ENCODE measurements at regions not wholly inside any gene's neighbourhood (a gene's known extent, or its start where the extent isn't known, plus 50 kb on each side); places are given as distances from the start of the nearest gene placed in this dataset.

DNA sequence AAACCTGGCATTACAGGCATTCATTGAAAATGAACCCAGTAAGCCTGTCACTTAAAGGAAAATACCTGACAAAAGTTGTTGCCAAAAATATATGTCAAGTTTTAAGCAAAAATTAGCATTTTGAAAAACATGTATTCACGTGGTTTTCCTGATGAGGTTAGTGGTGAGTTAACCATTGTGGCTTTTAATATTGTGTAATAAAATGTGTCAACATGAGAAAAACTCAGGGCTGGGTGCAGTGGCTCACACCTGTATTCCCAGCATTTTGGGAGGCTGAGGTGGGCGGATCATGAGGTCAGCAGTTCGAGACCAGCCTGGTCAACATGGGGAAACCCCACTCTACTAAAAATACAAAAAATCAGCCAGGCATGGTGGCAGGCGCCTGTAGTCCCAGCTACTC lies 731.4 kb downstream of the KCNT2 start (continued):
- no peak for TF ChIP-seq ETV6 (conservative IDR thresholded peaks at IDR 0.05 in 1 of 2, IDR thresholded peaks at IDR 0.05 in 1 of 2; ENCODE audit: borderline replicate concordance in 1 of 2, low read depth in 1 of 2)
- TF ChIP-seq NR2C2 (IDR thresholded peaks at IDR 0.05; ENCODE audit: borderline replicate concordance, control insufficient read depth, insufficient read length, low read depth): no peak
- TF ChIP-seq, protein P1, sequence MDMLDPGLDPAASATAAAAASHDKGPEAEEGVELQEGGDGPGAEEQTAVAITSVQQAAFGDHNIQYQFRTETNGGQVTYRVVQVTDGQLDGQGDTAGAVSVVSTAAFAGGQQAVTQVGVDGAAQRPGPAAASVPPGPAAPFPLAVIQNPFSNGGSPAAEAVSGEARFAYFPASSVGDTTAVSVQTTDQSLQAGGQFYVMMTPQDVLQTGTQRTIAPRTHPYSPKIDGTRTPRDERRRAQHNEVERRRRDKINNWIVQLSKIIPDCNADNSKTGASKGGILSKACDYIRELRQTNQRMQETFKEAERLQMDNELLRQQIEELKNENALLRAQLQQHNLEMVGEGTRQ (IDR thresholded peaks at IDR 0.05; ENCODE audit: borderline replicate concordance, low read depth, low read length): no peak
- TF ChIP-seq POLR2AphosphoS2 (IDR thresholded peaks at IDR 0.05; ENCODE audit: low read depth, low read length): no peak
- TF ChIP-seq HDAC6 (IDR thresholded peaks at IDR 0.05; ENCODE audit: unreplicated experiment): no peak
- no peak for TF ChIP-seq JUND (IDR thresholded peaks at IDR 0.05; ENCODE audit: low read depth, low read length)
- TF ChIP-seq SMC3 (IDR thresholded peaks at IDR 0.05; ENCODE audit: borderline replicate concordance, low read length): no peak
- TF ChIP-seq LARP7 (IDR thresholded peaks at IDR 0.05): no peak

DNA sequence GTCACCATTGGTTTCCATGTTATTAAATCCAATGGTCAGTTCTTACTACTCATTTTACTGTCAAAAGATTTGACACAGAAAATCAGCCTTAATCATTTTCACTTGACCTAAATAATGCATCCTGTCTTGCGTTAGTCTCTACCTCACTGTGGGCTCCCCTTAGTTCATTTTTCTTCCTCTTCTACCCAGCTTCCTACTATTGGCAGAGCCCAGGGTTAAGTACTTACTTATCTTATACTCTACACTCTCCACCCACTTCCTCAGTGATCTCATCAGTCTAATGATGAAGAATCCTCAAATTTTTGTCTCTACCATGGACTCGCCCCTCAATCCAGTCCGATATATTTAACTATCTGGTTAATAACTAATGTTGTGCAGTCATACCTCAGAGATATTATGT lies 735.9 kb downstream of the KCNT2 start:
- POLR2A ChIA-PET: no interaction called here
- in situ Hi-C loops (cut with MboI): no loop called here
- SMC1A ChIA-PET (ENCODE audit: uncharacterized antibody, unreplicated experiment): no interaction called here
- no peak for TF ChIP-seq SREBF1 (IDR thresholded peaks at IDR 0.05; ENCODE audit: low read length)
- TF ChIP-seq POLR2AphosphoS2 (IDR thresholded peaks at IDR 0.05; ENCODE audit: low read depth, low read length): no peak
- TF ChIP-seq NFXL1 (IDR thresholded peaks at IDR 0.05; ENCODE audit: borderline replicate concordance): no peak
- TF ChIP-seq PML (IDR thresholded peaks at IDR 0.05; ENCODE audit: low read length): no peak
- TF ChIP-seq SP1 (IDR thresholded peaks at IDR 0.05; ENCODE audit: low read depth, low read length): no peak
- TF ChIP-seq, protein P2, sequence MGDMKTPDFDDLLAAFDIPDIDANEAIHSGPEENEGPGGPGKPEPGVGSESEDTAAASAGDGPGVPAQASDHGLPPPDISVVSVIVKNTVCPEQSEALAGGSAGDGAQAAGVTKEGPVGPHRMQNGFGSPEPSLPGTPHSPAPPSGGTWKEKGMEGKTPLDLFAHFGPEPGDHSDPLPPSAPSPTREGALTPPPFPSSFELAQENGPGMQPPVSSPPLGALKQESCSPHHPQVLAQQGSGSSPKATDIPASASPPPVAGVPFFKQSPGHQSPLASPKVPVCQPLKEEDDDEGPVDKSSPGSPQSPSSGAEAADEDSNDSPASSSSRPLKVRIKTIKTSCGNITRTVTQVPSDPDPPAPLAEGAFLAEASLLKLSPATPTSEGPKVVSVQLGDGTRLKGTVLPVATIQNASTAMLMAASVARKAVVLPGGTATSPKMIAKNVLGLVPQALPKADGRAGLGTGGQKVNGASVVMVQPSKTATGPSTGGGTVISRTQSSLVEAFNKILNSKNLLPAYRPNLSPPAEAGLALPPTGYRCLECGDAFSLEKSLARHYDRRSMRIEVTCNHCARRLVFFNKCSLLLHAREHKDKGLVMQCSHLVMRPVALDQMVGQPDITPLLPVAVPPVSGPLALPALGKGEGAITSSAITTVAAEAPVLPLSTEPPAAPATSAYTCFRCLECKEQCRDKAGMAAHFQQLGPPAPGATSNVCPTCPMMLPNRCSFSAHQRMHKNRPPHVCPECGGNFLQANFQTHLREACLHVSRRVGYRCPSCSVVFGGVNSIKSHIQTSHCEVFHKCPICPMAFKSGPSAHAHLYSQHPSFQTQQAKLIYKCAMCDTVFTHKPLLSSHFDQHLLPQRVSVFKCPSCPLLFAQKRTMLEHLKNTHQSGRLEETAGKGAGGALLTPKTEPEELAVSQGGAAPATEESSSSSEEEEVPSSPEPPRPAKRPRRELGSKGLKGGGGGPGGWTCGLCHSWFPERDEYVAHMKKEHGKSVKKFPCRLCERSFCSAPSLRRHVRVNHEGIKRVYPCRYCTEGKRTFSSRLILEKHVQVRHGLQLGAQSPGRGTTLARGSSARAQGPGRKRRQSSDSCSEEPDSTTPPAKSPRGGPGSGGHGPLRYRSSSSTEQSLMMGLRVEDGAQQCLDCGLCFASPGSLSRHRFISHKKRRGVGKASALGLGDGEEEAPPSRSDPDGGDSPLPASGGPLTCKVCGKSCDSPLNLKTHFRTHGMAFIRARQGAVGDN (IDR thresholded peaks at IDR 0.05): no peak
- no peak for TF ChIP-seq MTA3 (IDR thresholded peaks at IDR 0.05; ENCODE audit: borderline replicate concordance, low read length)
- TF ChIP-seq, protein P3, sequence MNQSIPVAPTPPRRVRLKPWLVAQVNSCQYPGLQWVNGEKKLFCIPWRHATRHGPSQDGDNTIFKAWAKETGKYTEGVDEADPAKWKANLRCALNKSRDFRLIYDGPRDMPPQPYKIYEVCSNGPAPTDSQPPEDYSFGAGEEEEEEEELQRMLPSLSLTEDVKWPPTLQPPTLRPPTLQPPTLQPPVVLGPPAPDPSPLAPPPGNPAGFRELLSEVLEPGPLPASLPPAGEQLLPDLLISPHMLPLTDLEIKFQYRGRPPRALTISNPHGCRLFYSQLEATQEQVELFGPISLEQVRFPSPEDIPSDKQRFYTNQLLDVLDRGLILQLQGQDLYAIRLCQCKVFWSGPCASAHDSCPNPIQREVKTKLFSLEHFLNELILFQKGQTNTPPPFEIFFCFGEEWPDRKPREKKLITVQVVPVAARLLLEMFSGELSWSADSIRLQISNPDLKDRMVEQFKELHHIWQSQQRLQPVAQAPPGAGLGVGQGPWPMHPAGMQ (IDR thresholded peaks at IDR 0.05; ENCODE audit: borderline replicate concordance): no peak
- no peak for TF ChIP-seq NRF1 (conservative IDR thresholded peaks at IDR 0.05; ENCODE audit: low read depth, low read length)
- TF ChIP-seq IKZF1 (conservative IDR thresholded peaks at IDR 0.05): no peak
- TF ChIP-seq, protein P4, sequence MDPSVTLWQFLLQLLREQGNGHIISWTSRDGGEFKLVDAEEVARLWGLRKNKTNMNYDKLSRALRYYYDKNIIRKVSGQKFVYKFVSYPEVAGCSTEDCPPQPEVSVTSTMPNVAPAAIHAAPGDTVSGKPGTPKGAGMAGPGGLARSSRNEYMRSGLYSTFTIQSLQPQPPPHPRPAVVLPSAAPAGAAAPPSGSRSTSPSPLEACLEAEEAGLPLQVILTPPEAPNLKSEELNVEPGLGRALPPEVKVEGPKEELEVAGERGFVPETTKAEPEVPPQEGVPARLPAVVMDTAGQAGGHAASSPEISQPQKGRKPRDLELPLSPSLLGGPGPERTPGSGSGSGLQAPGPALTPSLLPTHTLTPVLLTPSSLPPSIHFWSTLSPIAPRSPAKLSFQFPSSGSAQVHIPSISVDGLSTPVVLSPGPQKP (IDR thresholded peaks at IDR 0.05; ENCODE audit: low read depth, low read length): no peak

More for the DNA sequence above, 735.9 kb downstream of the KCNT2 start:
- no peak for ATAC-seq
- Histone ChIP-seq H4K20me1 (ENCODE audit: control insufficient read depth, insufficient read depth) (no peaks in the 10 kb centered on the region), H3K4me2 (ENCODE audit: control insufficient read depth, insufficient read depth) (no peak overlapping the region), H2AFZ (ENCODE audit: control insufficient read depth, low read depth, low read length) (no peak overlapping the region), H3K27me3 (replicated peaks in 1 of 2; ENCODE audit: control insufficient read depth in 2 of 2, insufficient read depth in 2 of 2, low read length in 1 of 2) (no peaks in the 10 kb centered on the region), H3K79me2 (ENCODE audit: control insufficient read depth, insufficient read depth, low read length) (no peaks in the 10 kb centered on the region), H3K4me3 (no peak overlapping the region), H3K9me3 (replicated peaks; ENCODE audit: control insufficient read depth, insufficient read depth, low read length) (no peaks in the 10 kb centered on the region), H3K4me1 (ENCODE audit: control insufficient read depth, insufficient read depth, low read length) (no peaks in the 10 kb centered on the region), H3K27ac (ENCODE audit: control insufficient read depth, insufficient read depth) (no peak overlapping the region), H3K9ac (ENCODE audit: control insufficient read depth, insufficient read depth, low read length) (no peak overlapping the region), H3K36me3 (ENCODE audit: control insufficient read depth in 2 of 2, insufficient read depth in 2 of 2, low read length in 1 of 2) (no peaks in the 10 kb centered on the region)
- no peak for DNase-seq (ENCODE audit: low read depth, low spot score)
- WGBS (ENCODE audit: insufficient coverage, insufficient replicate concordance, low lambda C conversion rate, missing lambda C conversion rate): 66% methylated on average over 3 of the region's 3 CpGs
- intact Hi-C loops (cut with micrococcal nuclease; ENCODE audit: unreplicated experiment): no loop called here
- no peak for FAIRE-seq
- no TSS peak for BruUV-seq (replicated peaks)
- CTCF ChIA-PET: no interaction called here
- RAD21 ChIA-PET (ENCODE audit: unreplicated experiment): no interaction called here
